ENCODE measurements at regions not wholly inside any gene's neighbourhood (a gene's known extent, or its start where the extent isn't known, plus 50 kb on each side); places are given as distances from the start of the nearest gene placed in this dataset.
"Not testable (repeated sequence)": the region's sequence is repeated elsewhere in the genome, so short reads cannot be mapped to it uniquely, and the experiment has no call there.

GRCh38 chr6:140731741-140732140 lies 1357.3 kb upstream of the CITED2 start:
- DNase-seq (ENCODE audit: low spot score) (no peak), ATAC-seq (ENCODE audit: low FRiP score) (no peak)
- no peak for TF ChIP-seq CTCF (IDR thresholded peaks at IDR 0.05)

GRCh38 chr6:140729521-140729920 lies 1355.1 kb upstream of the CITED2 start:
- ATAC-seq (ENCODE audit: low FRiP score): no peak
- no peak for DNase-seq (ENCODE audit: low spot score)
- TF ChIP-seq CTCF (IDR thresholded peaks at IDR 0.05): no peak

DNA sequence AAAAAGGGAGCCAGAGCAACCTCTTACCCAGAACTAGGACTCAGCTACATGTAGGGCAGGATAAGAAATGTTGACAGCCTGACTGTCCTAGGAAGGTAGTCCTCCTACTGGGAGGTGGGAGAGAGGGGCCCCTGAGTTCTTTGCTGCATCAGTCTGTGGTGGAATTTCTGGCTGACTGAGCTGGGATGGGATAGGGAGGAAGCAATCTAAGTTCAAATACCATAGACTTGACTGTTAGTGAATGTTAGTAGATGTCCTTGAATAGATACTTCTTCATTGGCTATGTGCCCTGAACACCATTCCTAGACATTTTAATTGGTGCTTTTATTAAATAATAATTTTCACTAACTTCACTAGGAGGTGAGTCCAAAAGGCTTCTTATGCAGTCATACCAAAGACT lies 1343.6 kb upstream of the CITED2 start:
- no peak for ATAC-seq (ENCODE audit: low FRiP score)
- TF ChIP-seq CTCF (IDR thresholded peaks at IDR 0.05): no peak

GRCh38 chr6:140713495-140713894 lies 1339.0 kb upstream of the CITED2 start:
- no peak for TF ChIP-seq CTCF (IDR thresholded peaks at IDR 0.05)
- no peak for DNase-seq (ENCODE audit: low spot score)
- no peak for ATAC-seq (ENCODE audit: low FRiP score)

More for the DNA sequence above, 1343.6 kb upstream of the CITED2 start:
- no peak for DNase-seq (ENCODE audit: low spot score)

DNA sequence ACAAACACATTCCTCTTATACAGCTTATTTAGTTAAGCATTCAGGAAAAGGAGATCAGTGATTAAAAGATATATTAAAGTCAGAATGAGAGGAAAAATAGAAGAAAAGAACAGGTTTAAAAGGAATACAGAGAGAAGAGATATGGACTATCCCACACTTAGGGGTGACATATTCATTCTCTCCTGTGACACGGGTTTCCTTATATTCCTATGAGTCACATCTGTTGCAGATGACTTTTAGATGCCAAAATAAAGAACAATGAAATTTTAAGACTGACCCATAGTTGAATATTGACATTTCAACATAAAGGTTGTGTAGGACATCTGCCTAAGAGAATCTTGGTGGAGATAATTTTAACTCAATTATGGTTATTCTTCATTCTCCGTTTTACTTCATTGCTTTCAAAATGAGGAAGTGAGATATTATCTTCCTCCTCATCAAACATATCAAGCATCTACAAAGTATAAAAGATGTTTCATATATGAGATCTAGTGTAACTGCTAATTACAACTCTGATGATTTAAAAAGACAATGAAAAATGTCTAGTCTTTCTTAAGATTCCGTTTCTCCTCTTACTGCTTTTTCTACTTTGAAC lies 1336.7 kb upstream of the CITED2 start:
- ATAC-seq (ENCODE audit: low FRiP score) (no peak), DNase-seq (ENCODE audit: low spot score) (no peak)
- TF ChIP-seq CTCF (IDR thresholded peaks at IDR 0.05): no peak

GRCh38 chr6:140708441-140708840 lies 1334.0 kb upstream of the CITED2 start:
- DNase-seq (ENCODE audit: low spot score): no peak
- no peak for ATAC-seq (ENCODE audit: low FRiP score)
- no peak for TF ChIP-seq CTCF (IDR thresholded peaks at IDR 0.05)

DNA sequence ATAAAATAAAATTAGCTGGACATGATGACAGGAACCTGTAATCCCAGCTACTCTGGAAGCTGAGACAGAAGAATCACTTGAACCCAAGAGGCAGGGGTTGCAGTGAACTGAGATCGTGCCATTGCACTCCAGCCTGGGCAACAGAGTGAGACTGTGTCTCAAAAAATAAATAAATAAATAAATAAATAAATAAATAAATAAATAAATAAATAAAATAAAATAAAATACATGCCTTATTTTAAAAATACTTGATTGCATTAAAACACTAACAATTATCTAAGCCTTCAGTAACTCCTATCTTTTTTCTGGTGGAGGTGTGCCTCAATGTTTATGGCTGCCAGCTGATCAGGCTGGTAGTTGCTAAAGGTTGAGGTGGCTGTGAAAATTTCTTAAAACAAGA lies 1329.6 kb upstream of the CITED2 start:
- not testable (repeated sequence) for ATAC-seq (ENCODE audit: low FRiP score); DNase-seq (ENCODE audit: low spot score)

GRCh38 chr6:140697585-140697984 lies 1323.1 kb upstream of the CITED2 start:
- TF ChIP-seq CTCF (IDR thresholded peaks at IDR 0.05): no peak

More at GRCh38 chr6:140697585-140697984, 1323.1 kb upstream of the CITED2 start:
- no peak for DNase-seq (ENCODE audit: low spot score)
- ATAC-seq (ENCODE audit: low FRiP score): no peak
